Dermis blood vessel endothelial cell (primary cell): ENCODE measurements at regions not wholly inside any gene's neighbourhood (a gene's known extent, or its start where the extent isn't known, plus 50 kb on each side); places are given as distances from the start of the nearest gene placed in this dataset.
A peak's percentile ranks its signal among the peaks of the same experiment; 100 is the strongest.
"Not testable (repeated sequence)": the region's sequence is repeated elsewhere in the genome, so short reads cannot be mapped to it uniquely, and the experiment has no call there.

Experiments used
- DNase-seq: peaks from one replicate; pipeline ENCODE4 v3.0.0; 2010

DNA sequence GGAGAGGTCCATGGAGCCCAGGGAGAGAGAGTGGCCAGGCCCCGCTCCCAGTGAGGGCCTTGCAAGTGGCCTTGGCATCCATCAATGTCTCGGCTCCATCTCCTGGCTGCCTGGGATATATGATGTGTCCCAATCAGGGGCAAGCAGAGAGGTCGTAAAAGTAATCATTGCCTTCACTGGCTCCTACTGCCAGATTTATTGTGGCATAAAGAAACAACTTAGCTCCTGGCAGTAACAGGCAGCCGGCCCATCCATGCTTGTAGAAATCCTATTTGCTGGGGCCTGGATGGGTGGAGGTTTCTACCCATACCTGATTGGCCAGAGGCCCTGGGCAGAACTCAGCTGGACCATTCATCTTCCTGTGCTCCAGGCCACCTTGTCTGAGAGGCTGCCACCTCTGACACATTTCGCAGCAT is 272.6 kb downstream of the MATN1 start:
- DNase-seq, result no peak

DNA sequence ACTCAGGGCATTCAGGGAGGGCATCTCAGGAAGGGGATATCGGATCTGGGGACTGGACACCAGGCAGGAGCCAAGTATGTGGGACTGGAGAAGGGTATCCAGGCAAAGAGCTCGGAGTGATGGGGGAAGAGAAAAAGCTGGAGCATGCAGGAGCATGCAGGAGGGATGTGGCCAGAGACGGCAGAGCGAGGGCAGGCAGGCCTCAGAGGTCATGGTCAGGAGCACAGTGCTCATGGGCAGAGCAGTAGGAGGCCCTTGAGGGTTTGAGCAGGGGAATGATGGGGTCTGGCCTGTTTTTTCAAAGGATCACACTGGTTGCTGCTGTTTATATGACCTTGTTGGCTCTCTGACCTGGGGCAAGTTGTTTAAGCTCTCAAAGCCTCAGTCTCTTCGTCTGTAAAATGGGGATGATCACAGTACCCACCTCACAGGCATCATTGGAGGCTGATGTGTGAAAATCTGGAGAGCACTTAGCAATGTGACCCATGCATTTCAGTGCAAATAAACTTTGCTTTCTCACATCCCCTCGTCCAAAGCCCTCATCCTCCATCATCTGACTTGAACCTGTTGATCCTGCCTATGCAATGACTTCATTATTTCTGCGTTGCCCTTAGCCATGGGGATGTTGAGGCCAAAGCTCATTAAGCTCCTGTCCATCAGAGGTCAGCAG is 273.1 kb downstream of the MATN1 start:
- no peak for DNase-seq

DNA sequence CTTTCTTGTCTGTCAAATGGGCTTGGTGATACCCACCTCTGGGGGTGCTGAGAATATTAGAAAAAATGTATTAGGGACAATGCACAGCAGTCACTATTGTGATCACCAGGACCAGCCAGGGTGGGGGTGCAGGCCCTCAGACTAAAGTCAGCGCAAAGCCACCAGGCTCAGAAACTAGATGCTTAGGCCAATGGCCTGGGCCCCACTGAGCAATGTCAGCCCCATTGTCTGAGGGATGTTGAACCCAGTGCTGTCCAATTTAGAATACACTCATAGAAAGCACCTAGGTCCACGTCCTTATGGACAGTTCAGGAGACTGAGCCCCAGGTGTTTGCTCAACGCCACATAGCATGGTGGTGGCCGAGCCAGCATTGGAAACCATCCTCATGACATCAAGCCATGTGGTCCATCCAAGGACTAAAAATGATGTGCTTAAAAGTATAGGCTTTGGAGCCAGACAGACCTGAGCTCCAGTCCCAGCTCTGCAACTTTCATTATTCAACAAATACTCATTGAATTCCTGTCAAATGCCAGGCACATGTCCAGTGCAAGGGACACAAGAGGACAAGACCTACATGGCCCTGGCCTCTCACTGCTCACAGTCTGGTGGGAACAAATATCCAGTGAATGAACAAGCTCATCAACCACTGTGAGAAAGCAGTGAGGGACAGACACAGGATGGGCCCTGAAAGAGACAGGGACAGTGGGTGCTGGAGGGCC is 273.8 kb downstream of the MATN1 start:
- DNase-seq, result no peak

DNA sequence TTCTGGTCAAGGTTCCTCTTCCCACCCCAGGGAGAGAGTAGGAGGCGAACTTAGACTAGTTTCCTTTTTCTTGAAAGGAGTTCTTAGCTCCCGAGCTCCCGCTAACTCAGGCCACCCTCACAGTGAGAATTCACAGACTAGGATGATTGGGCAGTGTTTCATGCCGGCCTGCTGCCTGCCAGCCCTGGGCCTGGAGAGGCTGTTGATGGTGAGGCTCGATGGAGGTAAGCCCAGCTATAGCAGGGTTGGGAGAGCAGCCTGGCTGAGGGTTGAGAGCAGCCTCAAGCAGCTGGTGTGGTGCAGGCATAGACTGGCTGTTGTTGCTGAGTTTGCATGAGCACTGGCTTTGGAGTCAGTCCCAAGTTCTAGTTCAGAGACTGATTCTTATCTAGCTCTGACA is 274.4 kb downstream of the MATN1 start:
- no peak for DNase-seq

DNA sequence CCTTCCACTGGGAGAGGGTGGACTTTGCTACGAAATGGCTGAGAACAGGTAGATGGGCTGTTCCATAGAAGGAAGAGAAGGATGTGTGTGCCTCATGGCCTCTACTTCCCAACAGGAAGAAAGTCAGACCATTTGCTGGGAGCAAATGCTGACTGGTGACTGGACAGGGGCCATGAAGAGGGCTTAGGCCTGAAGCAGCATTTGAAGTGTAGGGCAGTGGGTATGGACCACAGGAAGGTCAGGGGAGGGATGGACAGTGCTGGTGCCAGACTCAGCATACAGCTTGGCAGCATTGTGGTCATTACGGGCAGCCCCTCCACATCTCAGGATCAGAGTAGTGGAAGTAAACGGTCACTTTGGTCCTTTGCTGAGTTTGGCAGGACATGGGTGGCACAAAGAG is 275.7 kb downstream of the MATN1 start:
- no peak for DNase-seq

DNA sequence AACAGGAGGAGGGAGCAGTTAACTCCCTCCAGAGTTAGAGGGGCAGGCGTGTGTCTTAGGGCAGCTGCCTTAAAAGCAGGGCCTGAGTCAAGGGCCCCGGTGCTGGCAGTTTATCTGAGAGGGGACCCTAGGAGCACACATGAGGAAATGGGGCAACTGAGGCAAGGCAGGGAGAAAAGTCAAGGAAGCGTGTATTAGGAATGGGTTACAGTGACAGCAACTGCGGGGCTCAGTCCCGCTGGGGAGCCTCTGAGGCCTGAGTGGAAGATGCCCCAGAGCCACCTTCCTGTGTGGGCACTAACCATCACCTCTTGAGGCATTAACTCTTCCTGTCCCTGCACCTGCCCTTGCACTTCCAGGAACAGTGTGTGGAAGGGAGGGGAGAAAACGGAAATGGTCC is 276.3 kb downstream of the MATN1 start:
- DNase-seq, result no peak

DNA sequence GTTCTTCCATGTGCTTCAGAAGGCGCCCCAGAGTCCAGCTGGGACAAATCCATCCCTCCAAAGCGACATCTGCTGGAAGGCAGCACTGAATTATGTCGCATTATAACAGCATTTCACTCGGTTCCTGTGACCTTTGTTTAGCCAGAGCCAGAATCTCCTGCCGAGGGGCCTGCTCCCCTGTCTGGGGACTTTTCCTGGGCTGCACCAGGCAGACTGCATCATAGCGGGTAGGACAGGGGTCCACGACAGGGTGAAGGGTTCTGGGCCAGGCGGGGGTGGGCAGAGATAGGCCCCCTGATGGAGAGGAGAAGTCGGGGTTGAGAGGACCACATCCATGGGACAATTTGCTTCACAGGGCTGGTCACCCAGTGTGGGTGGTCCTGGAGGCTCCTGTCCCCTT is 276.9 kb downstream of the MATN1 start:
- DNase-seq, result no peak

DNA sequence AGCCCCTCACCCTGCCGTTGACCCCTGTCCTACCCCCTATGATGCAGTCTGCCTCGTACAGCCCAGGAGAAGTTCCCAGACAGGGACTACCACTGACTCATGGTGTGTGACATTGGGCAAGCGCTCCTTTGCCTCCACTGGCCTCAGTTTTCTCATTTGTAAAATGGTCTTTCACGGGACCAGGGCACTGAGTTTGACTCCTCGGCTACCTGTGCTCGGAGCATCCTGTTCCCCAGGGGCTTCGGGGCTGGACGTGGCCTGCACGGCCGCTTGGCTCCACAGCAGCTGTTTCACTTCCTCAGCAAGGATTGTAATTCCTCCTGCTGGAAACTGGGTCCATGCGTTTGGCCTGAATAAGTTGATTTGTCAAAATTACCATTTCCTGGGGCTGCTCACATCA is 277.3 kb downstream of the MATN1 start:
- DNase-seq, result no peak

DNA sequence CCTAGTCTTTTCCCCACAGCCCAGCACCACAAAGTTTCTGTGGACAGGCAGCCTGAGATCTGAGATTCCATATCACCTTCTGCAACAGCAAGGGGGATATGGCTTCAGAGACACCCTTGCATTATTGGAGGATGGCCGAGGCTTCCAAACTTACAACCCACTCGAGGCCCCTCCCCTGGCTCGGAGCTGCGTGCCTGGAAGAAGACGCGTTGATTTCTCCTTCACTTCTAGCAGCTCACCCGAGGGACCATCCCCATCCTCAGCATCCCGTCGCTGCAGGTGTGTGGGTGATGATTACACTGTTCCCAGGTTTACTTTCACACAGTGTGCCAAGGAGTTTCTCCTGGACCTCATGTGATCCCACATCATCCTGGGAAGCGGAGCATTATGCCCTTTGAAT is 277.9 kb downstream of the MATN1 start:
- no peak for DNase-seq

DNA sequence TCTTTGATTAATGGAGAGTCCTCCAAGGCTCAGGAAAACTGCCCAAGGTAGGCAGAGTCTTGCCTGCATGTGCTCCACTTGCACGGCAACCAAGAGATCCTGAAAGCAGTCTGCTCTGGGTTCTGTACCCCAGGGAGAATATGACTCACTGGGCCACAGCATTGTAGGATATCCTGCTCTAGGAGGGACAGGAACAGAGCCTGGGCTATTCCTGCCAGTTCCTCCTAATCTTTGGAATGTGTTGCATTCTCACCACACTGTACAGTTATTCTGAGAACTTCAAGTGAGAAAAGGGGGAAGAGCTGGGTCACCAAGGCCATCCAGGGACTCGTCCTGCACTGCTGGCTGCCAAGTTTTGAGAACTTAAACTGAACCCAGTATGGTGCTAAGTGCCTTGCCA is 278.5 kb downstream of the MATN1 start:
- DNase-seq, result peak; percentile 33

DNA sequence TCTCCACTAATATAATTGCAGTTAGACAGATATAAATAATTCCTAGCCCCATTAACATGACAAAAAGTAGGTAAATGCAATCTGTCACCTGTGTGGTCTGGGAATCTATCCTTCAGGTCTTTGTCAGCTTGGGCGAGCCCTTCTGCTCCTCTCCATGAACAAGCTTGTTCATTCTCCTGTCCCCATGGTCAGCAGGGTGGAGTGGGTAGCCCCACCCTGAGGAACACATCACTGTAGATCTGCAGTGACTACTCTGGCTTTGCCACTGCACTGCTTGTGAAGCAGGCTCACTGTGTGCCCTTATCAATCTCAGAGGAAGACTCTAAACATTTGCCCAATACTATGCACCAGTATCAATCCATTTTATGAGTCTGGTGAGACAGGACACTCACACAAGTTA is 279.0 kb downstream of the MATN1 start:
- DNase-seq, result no peak

DNA sequence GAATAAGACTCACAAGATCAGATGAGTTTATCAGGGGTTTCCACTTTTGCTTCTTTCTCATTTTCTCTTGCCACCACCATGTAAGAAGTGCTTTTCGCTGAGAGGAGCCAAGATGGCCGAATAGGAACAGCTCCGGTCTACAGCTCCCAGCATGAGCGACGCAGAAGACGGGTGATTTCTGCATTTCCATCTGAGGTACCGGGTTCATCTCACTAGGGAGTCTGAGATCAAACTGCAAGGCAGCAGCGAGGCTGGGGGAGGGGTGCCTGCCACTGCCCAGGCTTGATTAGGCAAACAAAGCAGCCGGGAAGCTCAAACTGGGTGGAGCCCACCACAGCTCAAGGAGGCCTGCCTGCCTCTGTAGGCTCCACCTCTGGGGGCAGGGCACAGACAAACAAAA is 285.1 kb downstream of the MATN1 start:
- not testable (repeated sequence) for DNase-seq

DNA sequence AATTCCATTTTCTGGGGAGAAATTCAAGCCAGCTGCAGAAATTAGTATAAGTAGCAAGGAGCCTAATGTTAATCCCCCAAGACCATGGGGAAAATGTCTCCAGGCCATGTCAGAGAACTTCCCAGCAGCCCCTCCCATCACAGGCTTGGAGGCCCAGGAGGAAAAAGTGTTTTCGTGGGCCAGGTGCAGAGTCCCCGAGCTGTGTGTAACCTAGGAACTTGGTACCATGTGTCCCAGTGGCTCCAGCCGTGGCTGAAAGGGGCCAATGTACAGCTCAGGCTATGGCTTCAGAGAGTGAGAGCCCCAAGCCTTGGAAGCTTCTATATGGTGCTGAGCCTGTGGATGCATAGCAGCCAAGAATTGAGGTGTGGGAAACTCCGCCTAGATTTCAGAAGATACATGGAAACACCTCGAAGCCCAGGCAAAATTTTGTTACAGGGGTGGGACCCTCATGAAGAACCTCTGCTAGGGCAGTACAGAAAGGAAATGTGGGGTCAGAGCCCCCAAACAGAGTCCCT is 286.3 kb downstream of the MATN1 start:
- no peak for DNase-seq

DNA sequence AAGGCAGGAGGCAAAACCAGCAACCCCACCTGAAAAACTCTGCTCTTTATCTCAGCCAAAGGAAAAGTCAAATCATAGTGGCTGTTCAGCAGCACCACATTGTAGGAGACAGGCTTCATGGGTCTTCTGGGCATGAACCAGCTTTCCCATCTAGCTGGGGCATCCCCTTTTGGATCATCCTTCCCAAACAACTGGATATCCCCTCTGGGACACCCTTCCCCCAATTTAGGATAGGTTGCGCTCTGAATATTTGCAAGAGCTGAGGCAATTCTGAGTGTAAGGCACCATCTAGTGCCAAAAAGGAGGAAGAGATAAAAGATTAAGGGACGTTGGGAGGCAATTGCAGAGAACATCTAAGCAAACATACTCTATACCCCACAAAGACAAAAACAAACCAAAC is 295.8 kb downstream of the MATN1 start:
- DNase-seq, result no peak

DNA sequence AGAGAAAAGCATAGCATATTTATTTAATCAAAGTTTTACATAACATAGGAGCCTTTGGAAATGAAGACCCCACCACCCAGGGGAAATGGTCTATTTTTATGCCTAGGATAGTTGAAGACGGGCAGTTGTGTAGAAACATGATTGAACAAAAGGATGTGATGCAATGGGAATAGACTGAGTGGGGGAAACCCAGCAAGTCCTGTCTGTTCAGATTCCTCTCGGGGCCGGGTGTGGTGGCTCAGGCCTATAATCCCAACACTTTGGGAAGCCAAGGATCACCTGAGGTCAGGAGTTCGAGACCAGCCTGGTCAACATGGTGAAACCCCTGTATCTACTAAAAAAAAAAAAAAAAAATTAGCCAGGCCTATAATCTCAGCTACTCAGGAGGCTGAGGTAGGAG is 298.3 kb downstream of the MATN1 start:
- no peak for DNase-seq

DNA sequence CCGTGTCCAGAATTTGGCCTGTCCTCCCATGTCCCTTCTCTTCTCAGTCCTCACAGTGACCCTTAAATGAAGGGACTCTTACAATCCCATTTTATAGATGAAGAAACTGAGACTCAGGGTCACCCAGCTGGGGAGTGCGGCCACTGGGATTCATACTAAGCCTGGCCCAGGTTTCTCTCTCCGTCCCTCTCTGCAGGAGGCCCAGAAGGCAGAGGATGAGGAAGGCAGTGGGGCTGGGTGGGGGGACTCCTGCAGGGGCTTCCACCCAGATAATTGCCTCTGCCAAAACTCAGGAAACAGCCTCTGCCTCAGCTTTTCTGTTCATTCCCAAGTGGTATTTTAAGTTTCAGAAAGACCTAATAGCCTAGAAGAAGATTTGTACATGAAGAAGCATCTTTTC is 299.8 kb downstream of the MATN1 start:
- DNase-seq, result no peak

DNA sequence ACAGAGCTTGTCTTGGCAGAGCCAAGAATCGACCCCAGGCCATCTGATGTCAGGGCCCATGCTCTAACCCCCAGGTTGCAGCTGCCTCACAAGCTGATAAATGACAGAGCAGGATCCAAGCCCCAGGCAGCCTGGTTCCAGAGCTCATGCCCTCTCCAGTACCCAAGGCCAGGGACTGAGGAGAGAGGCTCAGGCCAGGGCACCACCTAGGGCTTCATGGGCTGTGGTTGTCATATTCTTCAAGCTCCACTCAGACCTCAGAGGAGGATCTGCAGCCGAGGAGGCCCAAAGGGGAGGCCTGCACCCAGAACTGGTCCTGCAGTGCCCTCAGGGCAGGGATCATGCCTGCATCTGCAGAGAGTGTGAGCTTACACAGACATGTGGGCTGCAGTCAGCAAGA is 301.1 kb downstream of the MATN1 start:
- DNase-seq, result no peak

DNA sequence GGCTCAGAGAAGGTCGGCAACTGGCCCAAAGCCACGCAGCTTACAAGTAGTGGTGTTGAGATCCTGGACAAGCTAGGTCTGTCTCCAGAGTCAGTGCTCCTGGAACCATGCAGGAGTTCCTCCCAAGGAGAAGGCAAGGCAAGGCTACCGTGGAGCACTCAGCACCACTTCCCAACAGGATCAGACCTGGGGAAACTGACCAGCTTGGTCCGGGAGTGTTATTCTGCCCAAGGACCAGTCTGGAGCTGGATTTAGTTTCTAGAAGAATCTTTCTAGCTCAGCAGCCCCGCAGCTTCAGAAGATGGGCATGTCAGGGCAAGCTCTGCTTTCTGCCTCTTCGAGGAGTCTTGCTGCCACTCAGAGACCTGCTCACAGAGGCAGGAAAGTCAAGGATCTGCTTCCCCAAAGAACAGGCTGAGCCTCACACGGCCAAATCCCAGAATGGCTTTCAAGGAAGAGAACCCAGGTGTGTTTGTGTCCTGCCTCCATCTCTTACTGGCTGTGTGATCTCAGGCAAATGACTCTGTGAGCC is 302.8 kb downstream of the MATN1 start:
- no peak for DNase-seq

DNA sequence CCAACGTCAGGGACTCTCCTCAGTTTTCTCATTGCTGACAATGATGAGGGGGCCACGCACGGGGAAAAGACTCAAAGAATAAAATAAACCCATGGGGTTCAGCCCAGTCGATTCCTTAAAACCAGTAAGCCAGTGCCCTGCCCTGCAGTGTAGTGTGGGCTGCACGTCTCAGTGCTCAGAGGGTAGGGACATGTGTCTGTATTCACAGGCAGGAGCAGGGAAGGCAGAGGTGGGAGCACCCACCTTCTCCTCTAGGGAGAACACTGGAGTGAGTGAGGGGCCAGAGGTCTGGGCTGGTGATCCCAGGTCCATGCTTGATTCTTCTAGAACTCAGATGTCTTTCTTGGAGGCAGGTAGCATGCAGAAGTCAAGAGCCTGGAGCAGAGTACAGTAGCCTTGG is 303.6 kb downstream of the MATN1 start:
- DNase-seq, result no peak

DNA sequence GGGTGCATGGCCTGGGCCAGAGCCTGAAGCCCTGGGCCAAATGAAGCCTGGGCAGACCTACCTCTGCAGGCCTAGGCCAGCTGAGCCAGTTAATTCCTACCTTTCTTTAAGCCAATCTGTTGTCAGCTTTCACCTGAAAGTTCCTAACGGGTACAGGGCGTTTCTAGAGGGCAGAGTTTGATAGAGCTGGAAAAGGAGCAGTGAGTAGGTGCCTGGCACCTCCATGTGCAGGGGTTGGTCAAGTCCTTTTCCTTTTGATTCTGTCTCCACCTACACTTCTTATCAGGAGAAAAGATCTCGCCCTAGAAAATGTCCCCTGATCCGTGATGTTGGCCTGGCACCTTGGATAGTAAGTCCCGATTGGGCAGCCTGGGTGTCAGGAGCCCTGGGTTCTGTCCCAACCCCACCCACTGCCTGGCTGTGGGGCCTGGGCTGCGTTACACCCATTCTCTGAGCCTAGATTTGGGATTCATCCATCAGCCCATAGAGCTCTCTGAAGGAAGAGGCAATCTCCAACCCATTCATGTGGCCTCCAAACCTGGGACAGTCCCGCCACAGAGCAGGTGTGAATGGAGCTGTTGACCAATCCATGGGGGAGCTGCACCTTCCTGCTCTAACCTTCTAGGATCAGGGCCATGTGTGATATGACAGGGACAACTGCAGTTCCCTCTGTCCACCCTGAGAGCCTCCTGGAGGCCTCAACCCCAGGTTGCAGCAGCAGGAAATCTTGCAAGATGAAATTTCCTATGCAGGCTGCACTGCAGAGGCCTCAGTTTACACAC is 304.3 kb downstream of the MATN1 start:
- DNase-seq, result no peak

DNA sequence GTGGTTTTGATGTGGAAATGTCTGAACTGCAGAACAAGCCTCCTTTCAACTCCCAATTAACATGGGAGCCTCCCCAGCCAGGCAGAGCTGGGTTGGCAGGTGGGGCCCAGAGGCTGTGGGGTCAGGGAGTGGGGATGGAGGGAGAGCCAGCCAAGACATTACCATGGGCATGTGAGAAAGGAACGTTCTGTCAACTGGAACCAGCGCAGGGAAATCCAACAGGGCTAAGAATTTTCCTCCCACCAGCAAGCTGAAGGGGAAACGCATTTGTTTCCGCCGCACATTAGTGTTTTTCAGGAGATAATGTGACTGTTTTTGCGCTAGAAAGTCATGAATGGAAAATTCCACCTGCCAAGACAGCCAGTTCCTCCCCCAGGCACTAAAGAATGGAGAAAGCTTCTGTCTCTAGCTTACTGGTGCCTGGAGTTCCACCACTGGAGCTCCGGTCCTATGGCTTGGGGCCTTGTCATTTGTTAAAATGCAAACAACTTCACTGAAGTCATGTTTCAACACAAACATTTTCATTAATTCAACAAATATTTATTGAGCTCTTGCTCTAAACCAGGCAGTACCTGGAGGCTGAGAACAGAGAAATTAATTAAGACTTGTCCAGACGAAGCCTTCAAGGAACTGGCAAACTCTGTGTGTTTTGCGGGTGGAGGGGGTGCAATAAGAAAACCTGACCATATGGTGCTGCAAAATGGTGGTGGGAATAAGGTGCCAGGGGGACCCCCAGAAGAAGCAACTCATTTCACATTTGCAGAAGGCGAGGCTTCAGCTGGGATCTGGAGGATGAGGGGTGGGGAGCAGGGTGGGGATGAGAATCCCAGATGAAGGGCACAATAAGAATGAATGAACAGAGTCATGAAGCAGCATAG is 305.1 kb downstream of the MATN1 start:
- DNase-seq, result peak; percentile 8

DNA sequence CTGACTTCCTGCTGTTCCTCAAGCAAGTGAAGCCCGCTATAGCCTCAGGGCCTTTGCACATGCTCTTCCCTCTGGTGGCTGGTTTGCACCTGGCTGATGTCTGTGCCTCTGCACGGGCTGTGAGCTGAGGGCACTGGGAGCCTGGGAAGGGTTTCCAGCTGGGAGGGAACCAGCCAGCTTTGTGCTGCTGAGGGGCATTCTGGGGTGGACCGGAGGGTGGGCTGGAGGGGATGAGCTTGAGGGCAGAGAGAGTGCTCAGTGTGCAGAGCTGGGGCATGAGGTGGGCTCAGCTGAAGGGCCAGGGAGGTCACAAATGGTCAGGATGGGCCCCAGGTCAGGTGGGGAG is 305.7 kb downstream of the MATN1 start:
- DNase-seq, result no peak
